ENCODE measurements at regions not wholly inside any gene's neighbourhood (a gene's known extent, or its start where the extent isn't known, plus 50 kb on each side); places are given as distances from the start of the nearest gene placed in this dataset.

- TF ChIP-seq ZNF557 (CRISPR knock-in tag; IDR thresholded peaks at IDR 0.05) (no peak), HDAC6 (IDR thresholded peaks at IDR 0.05; ENCODE audit: low read depth, low read length) (no peak), ZNF530 (CRISPR knock-in tag; IDR thresholded peaks at IDR 0.05; ENCODE audit: low read depth) (no peak), LCORL (IDR thresholded peaks at IDR 0.05) (no peak), LCORL (CRISPR knock-in tag; IDR thresholded peaks at IDR 0.05) (no peak), PAXIP1 (CRISPR knock-in tag; conservative IDR thresholded peaks at IDR 0.05) (no peak), ZNF75D (CRISPR knock-in tag; IDR thresholded peaks at IDR 0.05; ENCODE audit: borderline replicate concordance) (no peak), ZNF180 (CRISPR knock-in tag; IDR thresholded peaks at IDR 0.05; ENCODE audit: borderline replicate concordance, low read depth) (no peak)
Observed at GRCh38 chr15:46858150-46858549, 859.2 kb upstream of the SEMA6D start (continued).

- Histone ChIP-seq H3K9ac (ENCODE audit: insufficient read depth, low read depth, low read length) (no peak overlapping the region), H3K36me3 (replicated peaks in 1 of 2; ENCODE audit: control insufficient read depth in 1 of 2, insufficient read depth in 2 of 2, low read length in 2 of 2) (no peaks in the 10 kb centered on the region), H3K27me3 (ENCODE audit: control insufficient read depth in 1 of 2, insufficient read depth in 2 of 2, low read length in 2 of 2) (no peaks in the 10 kb centered on the region), H3K4me1 (ENCODE audit: insufficient read depth, low read length) (no peaks in the 10 kb centered on the region), H3K4me2 (ENCODE audit: low read depth, low read length) (no peak overlapping the region), H3K79me2 (ENCODE audit: insufficient read depth, low read length) (no peaks in the 10 kb centered on the region), H3K9me3 (ENCODE audit: low read length) (peaks cover 97% of the 10 kb centered on the region), H3K27ac (ENCODE audit: extremely low read length, insufficient read depth, low read length) (no peak overlapping the region), H2AFZ (ENCODE audit: low read length) (no peak overlapping the region), H3K4me3 (replicated peaks in 1 of 3; ENCODE audit: insufficient read depth in 1 of 3, low read depth in 2 of 3, low read length in 3 of 3) (no peak overlapping the region), H4K20me1 (ENCODE audit: insufficient read depth, low read length) (no peaks in the 10 kb centered on the region)
- ATAC-seq (no peak), FAIRE-seq (no peak), DNase-seq (ENCODE audit: low spot score) (no peak)
- WGBS (ENCODE audit: low lambda C conversion rate) = 0% methylated on average over 2 of the region's 2 CpGs
- in situ Hi-C loops (cut with HindIII; ENCODE audit: extremely low pct_ligation_motif_present, low pct_unique_long_range_greater_than_20kb) = no loop called here
- no TSS peak for BruUV-seq (replicated peaks)
- TF ChIP-seq ZSCAN22 (CRISPR knock-in tag; IDR thresholded peaks at IDR 0.05) (no peak), ZNF101 (CRISPR knock-in tag; IDR thresholded peaks at IDR 0.05; ENCODE audit: borderline replicate concordance, low read depth) (no peak), YY1 (IDR thresholded peaks at IDR 0.05; ENCODE audit: insufficient read depth, insufficient replicate concordance, low read depth, low read length) (no peak), ZNF34 (CRISPR knock-in tag; IDR thresholded peaks at IDR 0.05; ENCODE audit: borderline replicate concordance) (no peak)
- TF ChIP-seq, protein P1, sequence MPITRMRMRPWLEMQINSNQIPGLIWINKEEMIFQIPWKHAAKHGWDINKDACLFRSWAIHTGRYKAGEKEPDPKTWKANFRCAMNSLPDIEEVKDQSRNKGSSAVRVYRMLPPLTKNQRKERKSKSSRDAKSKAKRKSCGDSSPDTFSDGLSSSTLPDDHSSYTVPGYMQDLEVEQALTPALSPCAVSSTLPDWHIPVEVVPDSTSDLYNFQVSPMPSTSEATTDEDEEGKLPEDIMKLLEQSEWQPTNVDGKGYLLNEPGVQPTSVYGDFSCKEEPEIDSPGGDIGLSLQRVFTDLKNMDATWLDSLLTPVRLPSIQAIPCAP (CRISPR knock-in tag; IDR thresholded peaks at IDR 0.05; ENCODE audit: low read depth) = no peak
- TF ChIP-seq, protein P2, sequence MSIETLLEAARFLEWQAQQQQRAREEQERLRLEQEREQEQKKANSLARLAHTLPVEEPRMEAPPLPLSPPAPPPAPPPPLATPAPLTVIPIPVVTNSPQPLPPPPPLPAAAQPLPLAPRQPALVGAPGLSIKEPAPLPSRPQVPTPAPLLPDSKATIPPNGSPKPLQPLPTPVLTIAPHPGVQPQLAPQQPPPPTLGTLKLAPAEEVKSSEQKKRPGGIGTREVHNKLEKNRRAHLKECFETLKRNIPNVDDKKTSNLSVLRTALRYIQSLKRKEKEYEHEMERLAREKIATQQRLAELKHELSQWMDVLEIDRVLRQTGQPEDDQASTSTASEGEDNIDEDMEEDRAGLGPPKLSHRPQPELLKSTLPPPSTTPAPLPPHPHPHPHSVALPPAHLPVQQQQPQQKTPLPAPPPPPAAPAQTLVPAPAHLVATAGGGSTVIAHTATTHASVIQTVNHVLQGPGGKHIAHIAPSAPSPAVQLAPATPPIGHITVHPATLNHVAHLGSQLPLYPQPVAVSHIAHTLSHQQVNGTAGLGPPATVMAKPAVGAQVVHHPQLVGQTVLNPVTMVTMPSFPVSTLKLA (IDR thresholded peaks at IDR 0.05) = peak; percentile 55
- ChIA-PET CTCF (ENCODE audit: low intra/inter-chr PET ratio, low total read pairs) (no interaction called here), POLR2A (no interaction called here)
- intact Hi-C loops (cut with micrococcal nuclease; ENCODE audit: unreplicated experiment) = no loop called here
Observed at GRCh38 chr15:46861796-46862195, 855.5 kb upstream of the SEMA6D start.
